Stomach (tissue), 8 donors: ENCODE measurements at regions not wholly inside any gene's neighbourhood (a gene's known extent, or its start where the extent isn't known, plus 50 kb on each side); places are given as distances from the start of the nearest gene placed in this dataset.

Experiments
- DNase-seq, 2 donors: peaks; one replicate each; pipeline versions ENCODE4 v3.0.0 to v3.0.0-alpha.2; 2013 to 2019
- H3K27ac ChIP-seq, 5 donors: fragments of 200-600 bp in 4 of 5; sonication (generic) in 4 of 5; one replicate each; pipeline ENCODE4 v1.5.1; 2013 to 2019; ENCODE audit warnings: mild to moderate bottlenecking in 1 of 5, moderate library complexity in 1 of 5
- H3K27me3 ChIP-seq, 3 donors: fragments of 200-600 bp; sonication (generic); one replicate each; pipeline ENCODE4 v1.5.1; 2017 to 2019; ENCODE audit warnings: mixed run types in 1 of 3
- H3K36me3 ChIP-seq, 4 donors: fragments of 200-600 bp; sonication (generic); 1 replicate in 3 of 4; 2 replicates in 1 of 4; pipeline ENCODE4 v1.5.1; 2016 to 2019
- H3K4me1 ChIP-seq, 4 donors: fragments of 200-600 bp; sonication (generic); one replicate each; pipeline ENCODE4 v1.5.1; 2016 to 2019
- H3K4me3 ChIP-seq, 4 donors: fragments of 200-600 bp; sonication (generic) in 3 of 4; one replicate each; pipeline ENCODE4 v1.5.1; 2016 to 2019; ENCODE audit warnings: mild to moderate bottlenecking in 1 of 4
- H3K9me3 ChIP-seq, 4 donors: fragments of 200-600 bp; sonication (generic); one replicate each; pipeline ENCODE4 v1.5.1; 2016 to 2019
- CTCF ChIP-seq, 7 experiments: fragments of 450-650 bp in 4 of 7; fragments of 200-600 bp in 3 of 7; sonication (generic) in 3 of 7; IDR thresholded peaks; one replicate each; pipeline ENCODE4 v1.5.1; 2016 to 2019; ENCODE audit warnings: antibody characterized with exemption in 7 of 7, control low read depth in 2 of 7, mild to moderate bottlenecking in 1 of 7
- EP300 ChIP-seq: sonication (generic); formaldehyde crosslinking; IDR thresholded peaks from one replicate; pipeline ENCODE4 v1.6.1; 2017; ENCODE audit warnings: antibody characterized with exemption
- POLR2A ChIP-seq, 4 donors: fragments of 450-650 bp; IDR thresholded peaks; one replicate each; pipeline ENCODE4 v1.6.1; 2016; ENCODE audit warnings: antibody characterized with exemption in 4 of 4, control low read depth in 2 of 4, mild to moderate bottlenecking in 1 of 4, moderate library complexity in 1 of 4
- POLR2AphosphoS5 ChIP-seq, 3 donors: sonication (generic); formaldehyde crosslinking; IDR thresholded peaks; one replicate each; pipeline ENCODE4 v1.6.1; 2016; ENCODE audit warnings: antibody characterized with exemption in 3 of 3
- WGBS, 5 donors: extraction: QIAGEN DNeasy Blood & Tissue Kit in 3 of 5; methylation state at CpG; one replicate each; pipeline versions ENCODE4 v1.1.5 to v1.1.7; 2013 to 2018; 5-methylcytosine and 5-hydroxymethylcytosine counted together
- intact Hi-C: fragments of 100-400 bp; cut with DNase I; formaldehyde crosslinking; loops from one replicate; pipeline ENCODE4 v1.15.1; 2023; ENCODE audit warnings: low total_unique reads
- donor health status: healthy with polysubstance abuse.
- donor health status: Bipolar disorder and iron deficiency.
- donor health status: healthy.

GRCh38 chr2:19209575-19210341, 148.7 kb downstream of the OSR1 start:
- H3K27me3 ChIP-seq: no peaks in the 10 kb centered on the region
- no peaks in the 10 kb centered on the region for H3K36me3 ChIP-seq
- no peaks in the 10 kb centered on the region for H3K9me3 ChIP-seq
- 92 to 96% (median 95%) methylated on average over 7 of the region's 7 CpGs for WGBS, 5 donors
- H3K4me3 ChIP-seq: no peak overlapping the region
- no peak overlapping the region for H3K27ac ChIP-seq
- no peak for TF ChIP-seq CTCF (IDR thresholded peaks at IDR 0.05)
- TF ChIP-seq POLR2A (IDR thresholded peaks at IDR 0.05): no peak
- TF ChIP-seq EP300: no peak
- no peak for TF ChIP-seq POLR2AphosphoS5 (IDR thresholded peaks at IDR 0.05)
- no peak for DNase-seq
- H3K4me1 ChIP-seq: no peaks in the 10 kb centered on the region
- intact Hi-C loops: no loop called here

- no peak overlapping the region for H3K4me3 ChIP-seq
- no peak for TF ChIP-seq POLR2A (IDR thresholded peaks at IDR 0.05)
- no peak for TF ChIP-seq POLR2AphosphoS5 (IDR thresholded peaks at IDR 0.05)
- no peak for TF ChIP-seq EP300
- no peak for TF ChIP-seq CTCF (IDR thresholded peaks at IDR 0.05)
- WGBS, 5 donors: 70 to 79% (median 71%) methylated on average over 4 of the region's 4 CpGs
- H3K27me3 ChIP-seq: no peaks in the 10 kb centered on the region
- no peak overlapping the region for H3K27ac ChIP-seq
- H3K4me1 ChIP-seq: no peaks in the 10 kb centered on the region
- DNase-seq: no peak
- no peaks in the 10 kb centered on the region for H3K36me3 ChIP-seq
- intact Hi-C loops: no loop called here
- no peaks in the 10 kb centered on the region for H3K9me3 ChIP-seq
Measured at GRCh38 chr2:19208479-19209199, 149.8 kb downstream of the OSR1 start.

GRCh38 chr2:19207452-19207851, 151.0 kb downstream of the OSR1 start:
- no peak for TF ChIP-seq CTCF (IDR thresholded peaks at IDR 0.05)
- no peak for TF ChIP-seq POLR2A (IDR thresholded peaks at IDR 0.05)
- TF ChIP-seq EP300: no peak
- TF ChIP-seq POLR2AphosphoS5 (IDR thresholded peaks at IDR 0.05): no peak
- no peaks in the 10 kb centered on the region for H3K4me1 ChIP-seq
- H3K27ac ChIP-seq: no peak overlapping the region
- DNase-seq: no peak
- H3K36me3 ChIP-seq: no peaks in the 10 kb centered on the region
- no peaks in the 10 kb centered on the region for H3K9me3 ChIP-seq
- no peaks in the 10 kb centered on the region for H3K27me3 ChIP-seq
- 80 to 93% (median 88%) methylated on average over 8 of the region's 8 CpGs for WGBS, 5 donors
- H3K4me3 ChIP-seq: no peak overlapping the region
- intact Hi-C loops: no loop called here

- 67 to 83% (median 78%) methylated on average over 4 of the region's 4 CpGs for WGBS, 5 donors
- H3K27ac ChIP-seq: no peak overlapping the region
- no peaks in the 10 kb centered on the region for H3K4me1 ChIP-seq
- no peak for DNase-seq
- no peaks in the 10 kb centered on the region for H3K9me3 ChIP-seq
- no peak overlapping the region for H3K4me3 ChIP-seq
- intact Hi-C loops: no loop called here
- no peaks in the 10 kb centered on the region for H3K27me3 ChIP-seq
- no peaks in the 10 kb centered on the region for H3K36me3 ChIP-seq
- TF ChIP-seq POLR2AphosphoS5 (IDR thresholded peaks at IDR 0.05) (no peak), POLR2A (IDR thresholded peaks at IDR 0.05) (no peak), CTCF (IDR thresholded peaks at IDR 0.05) (no peak), EP300 (no peak)
Measured at GRCh38 chr2:19205983-19206533, 152.4 kb downstream of the OSR1 start.
